Upper lobe of left lung (tissue), 4 donors: ENCODE measurements at regions not wholly inside any gene's neighbourhood (a gene's known extent, or its start where the extent isn't known, plus 50 kb on each side); places are given as distances from the start of the nearest gene placed in this dataset.

Experiments used
- CTCF ChIP-seq, 6 experiments: fragments of 450-650 bp in 4 of 6; fragments of 200-600 bp in 2 of 6; sonication (generic) in 2 of 6; IDR thresholded peaks; one replicate each; pipeline ENCODE4 v1.5.1; 2016 to 2019; ENCODE audit warnings: antibody characterized with exemption in 6 of 6
- POLR2A ChIP-seq, 4 donors: fragments of 450-650 bp; IDR thresholded peaks; one replicate each; pipeline ENCODE4 v1.5.1; 2016 to 2017; ENCODE audit warnings: antibody characterized with exemption in 4 of 4, mild to moderate bottlenecking in 2 of 4

- TF ChIP-seq CTCF (IDR thresholded peaks at IDR 0.05) = no peak
- no peak for TF ChIP-seq POLR2A (IDR thresholded peaks at IDR 0.05)
These were observed 221.7 kb downstream of the CXXC4 start for GRCh38 chr4:104272966-104273365.
